ENCODE measurements at regions not wholly inside any gene's neighbourhood (a gene's known extent, or its start where the extent isn't known, plus 50 kb on each side); places are given as distances from the start of the nearest gene placed in this dataset.

DNA sequence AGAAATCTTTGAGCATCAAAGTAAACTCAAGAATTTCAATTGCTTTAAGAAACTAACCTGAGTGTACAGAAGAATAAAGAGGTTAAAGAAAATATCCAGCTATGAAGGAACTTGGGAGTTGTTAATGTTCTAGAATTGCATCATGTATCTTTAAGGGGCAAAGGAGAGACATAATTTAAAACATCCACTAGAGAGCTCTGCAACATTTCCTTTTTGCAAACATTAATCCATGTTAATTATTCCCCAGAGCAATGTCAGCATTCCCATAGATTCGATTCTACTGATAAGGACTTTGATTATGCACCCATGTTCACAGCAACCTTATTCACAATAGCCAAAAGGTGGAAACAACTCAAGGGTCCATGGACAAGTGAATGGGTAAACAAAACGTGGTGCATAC is 80.2 kb upstream of the SORBS2 start:
- DNase-seq (ENCODE audit: low spot score in 2 of 2), result no peak
- no peak for FAIRE-seq

DNA sequence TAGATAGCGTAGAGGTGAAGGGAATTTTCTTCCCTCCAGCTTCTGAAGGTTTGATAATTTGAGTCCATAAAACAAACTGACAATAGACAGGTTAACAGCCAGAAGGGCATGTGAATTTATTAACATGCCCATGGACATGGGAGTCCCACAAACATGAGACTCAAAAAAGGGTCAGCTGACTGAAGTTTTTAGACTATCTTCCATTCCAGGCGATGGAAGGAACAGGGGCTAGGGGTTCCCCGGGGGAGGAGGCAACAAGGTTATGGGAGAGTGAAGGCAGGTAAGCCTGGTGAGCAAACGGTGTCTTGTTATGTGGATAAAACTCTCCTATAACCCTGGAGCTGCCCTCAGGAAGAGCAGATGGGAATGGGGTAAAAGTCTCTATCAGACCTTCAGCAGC is 81.5 kb upstream of the SORBS2 start:
- DNase-seq (ENCODE audit: low spot score in 2 of 2), result no peak
- FAIRE-seq, result no peak

DNA sequence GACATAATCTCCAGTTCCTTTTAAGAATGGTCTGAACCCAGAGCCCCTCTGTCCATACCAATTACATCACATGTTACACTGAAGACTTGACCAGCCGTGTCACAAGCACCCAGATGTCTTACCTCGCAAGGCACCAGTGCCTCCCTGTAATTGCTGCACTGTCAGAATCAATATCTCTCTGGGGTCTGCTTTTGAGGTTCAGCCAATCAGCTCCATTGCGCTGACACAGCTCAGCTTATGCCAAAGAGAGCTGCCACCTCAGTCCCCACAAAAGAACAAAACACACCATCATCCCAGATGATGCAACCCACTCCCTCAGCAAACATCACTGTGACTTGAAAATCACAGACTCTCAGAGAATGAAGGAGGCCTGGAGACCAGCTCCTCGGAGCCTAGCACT is 82.5 kb upstream of the SORBS2 start:
- FAIRE-seq (no peak), DNase-seq (ENCODE audit: low spot score in 2 of 2) (no peak)

DNA sequence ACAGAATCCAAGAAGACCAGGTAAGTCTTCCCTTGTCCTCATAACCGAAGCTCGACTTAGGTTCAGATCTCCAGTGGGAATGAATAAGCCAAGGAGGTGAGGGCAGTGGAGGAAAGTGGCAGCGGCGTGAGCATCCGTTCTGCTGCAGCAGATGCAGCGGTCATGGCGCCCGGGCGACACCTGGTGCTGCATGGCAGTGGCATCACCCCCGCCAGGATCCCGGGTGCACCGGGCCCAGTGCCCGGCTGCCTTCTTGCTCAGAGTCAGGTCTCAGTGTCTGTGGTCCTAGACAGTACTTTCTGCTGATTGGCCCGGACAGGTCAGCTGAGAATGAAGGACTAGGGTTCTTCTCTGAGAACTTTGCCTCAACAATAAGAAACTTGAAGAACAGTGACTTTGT is 83.4 kb upstream of the SORBS2 start:
- FAIRE-seq (no peak), DNase-seq (ENCODE audit: low spot score in 2 of 2) (no peak)

DNA sequence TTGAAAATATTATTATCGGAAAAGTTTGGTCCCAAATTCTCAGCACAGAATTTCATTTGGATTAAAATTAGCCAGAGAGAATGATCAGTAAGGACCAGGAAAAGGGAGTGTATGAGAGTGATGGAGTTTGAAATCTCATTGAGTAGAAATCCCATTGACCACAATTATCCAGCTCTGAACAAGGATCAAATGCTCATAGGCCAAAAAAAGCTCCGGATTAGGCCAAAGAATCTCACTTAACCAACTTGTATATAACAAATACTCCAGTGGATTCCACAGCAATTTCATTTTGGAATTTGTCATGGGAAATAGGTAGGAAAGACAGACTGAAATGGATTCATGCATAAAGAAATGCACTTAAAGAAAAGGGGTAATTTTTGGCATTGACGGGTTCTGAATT is 83.9 kb upstream of the SORBS2 start:
- FAIRE-seq, result no peak
- DNase-seq (ENCODE audit: low spot score in 2 of 2), result no peak

DNA sequence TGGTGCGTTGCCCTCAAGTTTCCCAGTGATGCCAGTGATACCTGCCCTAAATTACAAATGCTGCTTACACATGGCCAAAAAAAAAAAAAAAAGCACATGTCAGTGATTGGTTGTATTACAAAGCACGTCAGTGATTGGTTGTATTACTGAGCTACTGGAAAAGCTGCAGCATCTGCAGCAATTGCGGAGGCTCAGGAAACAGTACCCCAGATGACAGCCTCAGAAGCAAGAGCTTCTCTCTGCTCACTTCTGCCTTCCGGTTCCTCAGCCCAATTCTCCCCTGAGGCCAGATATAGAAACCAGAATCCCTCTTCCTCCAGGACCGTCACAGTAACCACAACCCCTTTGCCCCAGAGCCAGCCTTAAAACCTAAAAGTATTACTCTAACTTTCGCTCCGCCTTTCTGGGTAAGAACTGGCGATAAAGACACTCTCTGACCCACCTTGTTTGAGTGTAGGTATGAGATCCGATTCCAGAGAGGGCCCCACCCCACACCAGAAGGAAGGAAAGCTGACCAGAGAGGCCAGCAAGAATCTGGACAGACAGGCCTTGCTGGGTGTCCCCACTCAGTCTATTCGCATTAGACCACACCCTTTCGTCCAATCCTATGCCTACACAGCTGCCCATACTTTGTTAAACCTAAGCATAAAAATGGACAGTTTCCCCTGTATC is 85.0 kb upstream of the SORBS2 start:
- no peak for FAIRE-seq
- no peak for DNase-seq (ENCODE audit: low spot score in 2 of 2)

DNA sequence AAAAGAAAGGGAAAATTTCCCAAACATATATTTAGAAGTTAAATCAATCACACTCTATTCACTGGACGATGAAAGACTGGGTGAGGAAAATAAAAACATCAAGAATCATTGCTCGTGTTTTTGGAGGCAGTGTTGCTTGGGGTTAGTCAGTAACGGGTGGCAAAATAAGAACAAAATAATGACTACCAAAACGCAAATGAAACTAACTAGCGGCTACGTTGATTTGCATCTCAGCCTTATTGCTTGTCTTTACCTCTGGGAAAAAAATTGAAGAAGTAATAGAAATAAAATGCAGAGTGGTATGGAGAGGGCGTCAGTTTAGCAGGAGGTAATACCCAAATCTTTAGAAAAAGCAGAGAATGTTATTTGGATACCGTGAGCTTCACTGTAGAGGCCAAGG is 86.4 kb upstream of the SORBS2 start:
- no peak for FAIRE-seq
- no peak for DNase-seq (ENCODE audit: low spot score in 2 of 2)

DNA sequence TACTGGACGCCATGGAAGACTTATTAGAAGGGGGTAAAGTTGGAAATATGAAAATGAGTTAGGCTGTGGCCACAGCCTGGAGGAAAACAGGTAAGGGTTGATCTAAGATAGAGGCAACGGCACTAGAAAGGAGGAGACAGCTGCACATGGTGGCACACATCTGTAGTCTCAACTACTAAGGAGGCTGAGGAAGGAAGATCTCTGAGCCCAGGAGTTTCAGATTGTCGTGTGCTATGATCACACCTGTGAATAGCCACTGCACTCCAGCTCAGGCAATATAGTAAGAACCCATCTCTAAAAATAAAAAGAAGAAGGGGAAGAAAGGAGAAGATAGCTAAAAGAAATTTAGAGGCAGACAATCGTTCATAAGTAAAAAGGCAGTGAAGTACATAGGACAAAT is 87.8 kb upstream of the SORBS2 start:
- no peak for DNase-seq (ENCODE audit: low spot score in 2 of 2)
- no peak for FAIRE-seq

DNA sequence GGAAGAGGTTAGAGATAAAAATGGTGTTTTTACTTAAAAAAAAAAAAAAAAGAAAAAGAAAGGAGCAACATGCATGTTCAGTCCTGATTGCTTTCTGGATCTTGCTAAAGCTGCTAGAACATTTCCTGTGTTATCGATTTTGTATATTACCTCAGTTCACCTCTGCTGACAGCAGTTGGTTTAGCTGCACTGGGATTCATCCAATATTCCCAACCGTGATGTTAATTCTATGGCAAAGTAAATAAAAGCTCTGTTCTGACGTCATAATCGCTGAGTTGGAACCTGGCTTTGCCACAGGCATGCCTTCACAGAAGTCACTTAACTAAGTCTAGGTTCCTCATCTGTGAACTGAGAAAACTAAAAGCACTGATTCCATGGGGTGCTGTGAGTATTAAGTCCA is 90.7 kb upstream of the SORBS2 start:
- FAIRE-seq (no peak), DNase-seq (ENCODE audit: low spot score in 2 of 2) (no peak)

DNA sequence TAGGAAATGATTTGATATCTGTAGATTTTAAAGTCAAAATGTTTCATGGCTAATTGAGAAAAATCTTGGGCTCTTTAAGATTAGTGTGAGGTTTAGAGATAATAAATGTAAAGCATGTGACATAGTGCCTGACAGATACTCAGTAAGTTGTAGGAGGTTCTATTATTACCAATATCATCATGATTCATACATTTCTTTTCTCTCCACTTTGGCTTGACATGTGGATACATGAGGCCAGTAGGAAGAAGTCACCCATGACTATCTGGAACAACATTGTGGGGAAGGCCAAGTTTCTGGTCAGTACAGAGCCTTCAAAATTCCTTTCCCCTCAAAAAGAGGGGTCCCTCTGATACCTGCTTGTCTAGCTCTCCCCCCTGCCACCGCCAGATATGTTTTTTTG is 91.2 kb upstream of the SORBS2 start:
- FAIRE-seq (no peak), DNase-seq (ENCODE audit: low spot score in 2 of 2) (no peak)

DNA sequence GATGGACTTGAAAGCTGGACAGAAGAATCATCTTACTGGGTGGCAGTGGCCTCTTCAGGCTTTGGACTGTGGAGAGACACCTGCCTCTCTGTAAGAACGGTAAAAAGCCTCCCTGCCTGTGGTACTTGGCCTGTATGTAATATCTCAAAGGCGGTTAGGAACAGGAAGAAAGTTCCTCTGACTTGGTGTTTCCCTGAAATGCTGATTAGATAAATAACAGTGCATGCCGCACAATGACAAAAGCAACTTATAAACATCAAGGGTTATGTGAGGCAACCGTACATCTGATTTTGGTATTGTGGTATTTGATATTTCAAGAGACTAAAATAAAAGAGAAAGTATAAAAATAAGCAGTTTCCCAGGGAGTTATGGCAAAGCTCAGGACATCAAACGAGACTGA is 92.4 kb upstream of the SORBS2 start:
- DNase-seq (ENCODE audit: low spot score in 2 of 2), result no peak
- FAIRE-seq, result no peak

DNA sequence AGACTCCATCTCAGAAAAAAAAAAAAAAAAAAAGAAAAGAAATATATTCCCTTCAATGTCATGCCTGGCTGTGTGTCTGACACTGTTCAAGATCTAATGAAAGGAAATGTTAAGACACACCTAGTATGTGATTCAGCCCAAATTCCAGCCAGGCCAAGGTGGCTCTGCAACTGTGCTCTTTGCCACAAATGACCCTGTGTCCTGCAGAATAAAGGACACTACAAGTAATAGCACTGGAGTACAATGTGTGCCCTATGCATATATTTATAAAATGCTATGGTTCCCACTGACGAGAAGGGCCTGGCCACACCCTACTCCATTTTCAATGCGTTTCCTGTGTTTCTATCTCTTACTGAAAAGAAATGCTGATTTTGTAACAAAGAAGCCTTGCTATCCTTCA is 98.0 kb upstream of the SORBS2 start:
- DNase-seq (ENCODE audit: low spot score in 2 of 2) (no peak), FAIRE-seq (no peak)

DNA sequence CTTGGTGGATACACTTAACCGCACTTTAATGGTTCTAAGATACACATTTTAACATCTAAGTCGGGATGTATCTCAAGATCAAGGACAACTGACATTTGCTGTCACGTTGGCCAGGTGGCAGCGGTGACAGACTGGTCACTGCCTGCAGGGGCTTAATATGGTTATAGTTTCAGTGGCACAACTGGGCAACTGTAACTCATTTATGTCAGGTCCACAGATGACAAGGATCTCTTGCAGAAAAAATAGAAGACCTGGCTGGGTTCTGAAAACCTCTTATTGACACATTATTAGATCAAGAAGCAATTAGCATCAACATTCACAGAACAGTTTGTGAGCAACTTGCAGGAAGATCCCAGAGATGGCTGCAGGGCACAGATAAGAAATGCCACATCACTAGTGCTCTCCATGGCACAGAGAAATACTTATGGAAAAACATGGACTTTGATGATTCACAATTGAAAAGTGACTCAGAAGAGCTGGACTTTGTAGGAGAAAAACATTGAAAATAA is 99.6 kb upstream of the SORBS2 start:
- DNase-seq (ENCODE audit: low spot score in 2 of 2), result no peak
- FAIRE-seq, result no peak

DNA sequence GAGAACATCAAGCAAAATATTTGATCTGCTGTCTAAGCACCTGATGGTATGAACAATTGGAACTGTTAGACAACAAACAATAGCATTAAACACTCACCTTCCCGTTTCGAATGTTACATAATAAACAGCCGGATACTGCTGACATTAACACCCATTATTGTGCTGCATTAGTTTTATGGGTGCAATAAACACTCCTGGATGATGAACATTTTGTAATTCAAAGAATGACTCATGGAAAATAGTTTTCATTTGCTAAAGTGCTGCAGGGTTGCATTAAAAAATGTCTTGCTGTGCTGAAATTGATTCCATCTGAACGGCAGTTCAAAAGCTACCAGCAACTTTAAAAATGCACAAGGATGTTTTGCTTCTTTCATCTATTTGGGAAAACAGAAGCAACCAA is 100.8 kb upstream of the SORBS2 start:
- no peak for FAIRE-seq

DNA sequence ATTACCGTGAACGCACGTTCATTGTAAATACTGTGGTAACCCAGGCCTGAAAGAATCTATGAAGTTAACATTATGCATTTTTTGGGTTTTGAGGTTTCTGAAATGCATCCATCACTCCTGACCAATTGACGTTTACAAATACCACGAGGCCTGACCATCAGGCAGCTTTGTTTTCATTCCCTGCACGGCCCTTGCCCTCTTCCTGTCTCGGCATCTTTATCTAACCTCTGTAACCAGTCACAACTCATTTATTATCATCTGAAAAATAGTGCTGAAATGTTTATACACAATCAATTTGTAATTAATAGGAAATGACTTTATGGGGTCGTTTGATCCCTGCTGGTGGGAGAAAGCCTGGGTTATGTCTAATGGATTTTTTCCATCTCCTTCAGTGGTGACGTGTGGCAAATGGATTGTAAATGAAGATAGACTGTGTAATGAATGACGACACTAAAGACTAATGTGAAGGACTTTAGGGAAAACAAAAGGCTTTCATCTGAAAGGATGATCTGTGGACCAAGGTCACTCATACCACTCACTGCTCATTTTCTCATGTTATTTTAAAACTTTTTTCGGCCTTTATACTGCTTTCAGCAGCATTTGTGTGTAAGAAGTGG is 102.7 kb upstream of the SORBS2 start:
- no peak for DNase-seq (ENCODE audit: low spot score in 2 of 2)
- FAIRE-seq, result no peak

More for the DNA sequence above, 100.8 kb upstream of the SORBS2 start:
- DNase-seq (ENCODE audit: low spot score in 2 of 2), result no peak

DNA sequence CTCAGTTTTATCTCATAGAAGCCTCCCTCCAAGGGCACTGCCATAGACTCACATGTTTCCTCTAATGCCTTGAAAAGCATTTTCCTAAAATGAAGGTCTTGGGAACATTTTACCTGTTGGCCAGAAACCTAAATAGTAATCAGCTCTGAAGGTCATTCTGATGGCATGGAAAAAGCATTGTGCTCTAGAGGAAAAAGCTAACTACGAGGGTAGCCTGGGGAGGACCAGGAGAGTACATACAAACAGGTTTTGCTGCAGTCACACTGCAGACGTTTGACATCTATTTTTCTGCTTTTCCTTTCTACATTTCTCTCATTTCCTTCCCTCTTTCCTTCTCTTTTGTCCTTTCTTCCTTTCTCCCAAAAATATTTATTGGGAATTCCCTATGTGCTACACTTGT is 103.3 kb upstream of the SORBS2 start:
- FAIRE-seq, result no peak
- no peak for DNase-seq (ENCODE audit: low spot score in 2 of 2)

DNA sequence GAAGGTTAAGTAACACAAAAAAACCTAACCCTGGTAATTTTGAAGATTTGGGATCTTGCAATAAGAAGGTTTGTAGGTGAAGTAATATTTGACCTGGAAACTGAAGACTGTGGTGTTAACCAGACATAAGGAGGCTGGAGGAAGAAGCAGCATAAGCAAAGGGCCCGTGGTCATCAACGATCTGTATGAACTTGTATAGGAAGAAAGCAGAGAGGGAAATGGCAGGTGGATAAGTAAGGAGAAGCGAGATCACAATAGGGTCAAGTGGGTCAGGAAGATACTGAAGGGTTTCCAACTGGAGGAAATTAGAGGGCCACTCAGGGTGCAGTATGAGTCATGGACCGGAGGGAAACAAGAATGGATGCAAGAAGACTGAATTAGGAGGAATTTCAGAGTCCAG is 103.8 kb upstream of the SORBS2 start:
- FAIRE-seq, result no peak

DNA sequence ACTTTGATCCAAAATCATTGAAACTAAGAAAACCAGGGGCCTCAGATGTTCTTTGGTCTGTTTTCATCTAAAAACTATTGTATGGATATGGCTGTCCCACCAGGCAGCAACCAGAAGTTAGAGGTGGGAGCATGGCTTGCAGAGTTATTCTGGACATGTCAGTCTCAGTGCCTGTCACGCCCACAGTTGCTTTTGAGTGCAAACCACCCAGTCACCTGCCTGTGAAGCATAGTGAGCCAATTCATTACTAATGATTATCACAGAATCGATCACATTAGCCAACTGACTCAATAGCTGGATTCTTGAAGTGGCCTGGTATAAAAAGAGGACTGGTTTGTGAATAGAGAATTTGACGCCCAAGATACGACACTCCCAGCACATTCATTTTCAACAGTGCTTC is 104.2 kb upstream of the SORBS2 start:
- FAIRE-seq (no peak), DNase-seq (ENCODE audit: low spot score in 2 of 2) (no peak)

More for the DNA sequence above, 103.8 kb upstream of the SORBS2 start:
- no peak for DNase-seq (ENCODE audit: low spot score in 2 of 2)

DNA sequence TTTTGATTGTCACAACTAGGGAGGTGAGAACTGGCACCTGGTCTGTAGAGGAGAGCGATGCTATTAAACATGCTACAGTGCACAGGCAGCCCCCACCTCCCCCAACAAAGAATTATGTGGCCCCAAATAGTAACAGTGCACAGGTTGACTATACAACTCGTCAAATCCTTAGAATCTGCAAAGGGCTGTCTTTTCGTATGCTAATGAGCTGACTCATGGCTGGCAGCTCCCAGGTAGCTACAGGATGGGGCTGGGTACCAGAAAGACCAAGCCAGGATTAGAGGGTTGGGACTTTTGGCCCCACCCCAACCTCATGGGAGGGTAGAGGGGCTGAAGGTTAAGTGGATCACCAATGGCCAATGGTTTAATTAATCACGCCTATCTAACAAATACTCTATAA is 104.7 kb upstream of the SORBS2 start:
- no peak for DNase-seq (ENCODE audit: low spot score in 2 of 2)

DNA sequence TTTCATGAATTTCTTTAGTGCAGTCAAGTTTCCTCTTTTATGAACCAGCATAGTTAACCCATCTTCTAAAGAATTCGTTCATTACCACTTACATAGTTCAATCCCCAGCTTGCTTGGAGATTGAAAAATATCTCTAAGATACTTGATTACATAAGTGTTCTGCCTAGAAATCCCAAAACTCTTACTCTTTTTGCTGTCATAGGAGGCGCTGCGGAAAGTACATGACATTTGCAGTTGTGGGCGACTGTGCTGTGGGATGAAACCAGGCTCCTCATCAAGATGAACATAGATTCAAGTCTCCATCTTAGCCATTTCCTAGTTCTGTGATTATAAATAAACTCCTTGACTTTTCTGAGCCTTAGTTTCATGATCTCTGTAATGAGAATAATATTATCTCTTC is 107.1 kb upstream of the SORBS2 start:
- FAIRE-seq, result no peak
- no peak for DNase-seq (ENCODE audit: low spot score in 2 of 2)

More for the DNA sequence above, 104.7 kb upstream of the SORBS2 start:
- no peak for FAIRE-seq

DNA sequence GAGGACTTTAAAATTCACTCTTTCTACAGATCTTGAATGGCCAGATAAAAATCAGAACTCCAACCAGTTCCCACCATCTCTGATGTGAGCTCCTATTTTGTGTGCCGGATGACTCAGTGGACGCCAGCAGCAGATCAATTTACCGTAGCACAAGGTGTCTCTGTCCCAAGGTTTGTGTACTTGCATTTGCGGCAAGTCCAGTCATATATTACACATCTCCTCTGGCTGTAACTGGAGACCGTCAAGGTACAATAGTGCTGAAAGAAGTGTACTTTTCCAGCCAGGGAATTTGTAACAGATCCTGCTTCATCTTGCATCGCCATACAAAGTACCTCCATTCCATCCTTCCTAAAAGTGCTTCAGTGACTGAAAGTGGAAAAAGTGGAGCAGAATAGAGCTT is 108.2 kb upstream of the SORBS2 start:
- DNase-seq (ENCODE audit: low spot score in 2 of 2) (no peak), FAIRE-seq (no peak)

DNA sequence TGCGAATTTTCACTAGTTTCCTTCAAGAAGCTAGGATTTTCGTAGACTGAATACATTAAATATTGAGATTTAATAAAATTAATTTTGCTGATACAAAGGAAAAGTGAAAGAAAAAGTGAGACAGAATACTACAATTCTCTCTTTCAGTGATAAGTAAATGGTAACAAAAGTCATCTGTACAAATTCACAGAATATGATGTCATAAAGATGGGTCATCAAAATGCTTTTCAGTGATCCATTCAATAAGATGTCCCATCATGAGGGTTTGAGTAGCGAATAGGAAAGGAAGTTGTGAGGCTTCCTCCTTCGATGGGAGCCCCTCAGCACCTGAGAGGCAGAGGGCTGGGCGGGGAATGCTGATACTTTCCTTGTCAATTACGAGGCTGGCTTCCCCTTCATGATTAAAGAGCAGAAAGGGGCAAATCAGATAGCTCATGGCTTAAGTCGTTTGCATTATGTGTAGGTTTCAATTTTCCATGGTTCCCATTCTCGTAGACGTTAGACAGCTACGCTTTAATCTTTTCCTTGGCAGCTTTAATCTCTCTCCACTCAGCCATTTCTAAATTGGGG is 108.8 kb upstream of the SORBS2 start:
- FAIRE-seq (no peak), DNase-seq (ENCODE audit: low spot score in 2 of 2) (no peak)

Measured in frontal cortex (tissue), 3 donors.